ENCODE measurements at regions not wholly inside any gene's neighbourhood (a gene's known extent, or its start where the extent isn't known, plus 50 kb on each side); places are given as distances from the start of the nearest gene placed in this dataset.

GRCh38 chr15:37517191-37517895, 417.0 kb upstream of the MEIS2 start:
- in situ Hi-C loops (cut with HindIII; ENCODE audit: low pct_unique_long_range_greater_than_20kb, low sequenced_read_pairs), result no loop called here
- no peak for ATAC-seq

DNA sequence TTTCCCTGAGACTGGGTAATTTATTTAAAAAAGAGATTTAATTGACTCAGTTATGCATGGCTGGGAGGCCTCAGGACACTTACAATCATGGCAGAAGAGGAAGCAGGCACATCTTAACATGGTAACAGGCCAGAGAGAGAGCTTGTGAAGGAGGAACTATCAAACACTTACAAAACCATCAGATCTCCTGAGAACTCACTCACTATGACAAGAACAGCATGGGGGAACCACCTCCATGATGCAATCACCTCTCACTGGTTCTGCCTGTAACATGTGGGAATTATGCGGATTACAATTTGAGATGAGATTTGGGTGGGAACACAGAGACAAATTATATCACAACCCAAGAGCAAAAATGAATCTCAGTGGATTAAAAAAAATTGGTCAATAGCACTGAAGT, 416.0 kb upstream of the TMCO5A start:
- in situ Hi-C loops (cut with HindIII; ENCODE audit: low pct_unique_long_range_greater_than_20kb, low sequenced_read_pairs) (no loop called here), intact Hi-C loops (cut with micrococcal nuclease; ENCODE audit: unreplicated experiment) (no loop called here)
- no TSS peak for BruUV-seq (replicated peaks)
- ChIA-PET CTCF (no interaction called here), POLR2A (no interaction called here)
- no peak for TF ChIP-seq POLR2AphosphoS5 (IDR thresholded peaks at IDR 0.05; ENCODE audit: low read depth, low read length)
- TF ChIP-seq, protein P1, sequence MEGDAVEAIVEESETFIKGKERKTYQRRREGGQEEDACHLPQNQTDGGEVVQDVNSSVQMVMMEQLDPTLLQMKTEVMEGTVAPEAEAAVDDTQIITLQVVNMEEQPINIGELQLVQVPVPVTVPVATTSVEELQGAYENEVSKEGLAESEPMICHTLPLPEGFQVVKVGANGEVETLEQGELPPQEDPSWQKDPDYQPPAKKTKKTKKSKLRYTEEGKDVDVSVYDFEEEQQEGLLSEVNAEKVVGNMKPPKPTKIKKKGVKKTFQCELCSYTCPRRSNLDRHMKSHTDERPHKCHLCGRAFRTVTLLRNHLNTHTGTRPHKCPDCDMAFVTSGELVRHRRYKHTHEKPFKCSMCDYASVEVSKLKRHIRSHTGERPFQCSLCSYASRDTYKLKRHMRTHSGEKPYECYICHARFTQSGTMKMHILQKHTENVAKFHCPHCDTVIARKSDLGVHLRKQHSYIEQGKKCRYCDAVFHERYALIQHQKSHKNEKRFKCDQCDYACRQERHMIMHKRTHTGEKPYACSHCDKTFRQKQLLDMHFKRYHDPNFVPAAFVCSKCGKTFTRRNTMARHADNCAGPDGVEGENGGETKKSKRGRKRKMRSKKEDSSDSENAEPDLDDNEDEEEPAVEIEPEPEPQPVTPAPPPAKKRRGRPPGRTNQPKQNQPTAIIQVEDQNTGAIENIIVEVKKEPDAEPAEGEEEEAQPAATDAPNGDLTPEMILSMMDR (IDR thresholded peaks at IDR 0.05), result no peak
- TF ChIP-seq SIN3A (IDR thresholded peaks at IDR 0.05; ENCODE audit: borderline replicate concordance, insufficient read depth, low read depth, low read length), result no peak
- TF ChIP-seq TCF7L2 (IDR thresholded peaks at IDR 0.05; ENCODE audit: low read depth, low read length), result no peak
- no peak for TF ChIP-seq REST (IDR thresholded peaks at IDR 0.05; ENCODE audit: insufficient read depth in 1 of 2, low read depth in 2 of 2, low read length in 1 of 2)
- Histone ChIP-seq H3K4me1 (ENCODE audit: control insufficient read depth, insufficient read depth, low read length) (no peaks in the 10 kb centered on the region), H3K36me3 (ENCODE audit: control insufficient read depth, insufficient read depth, low read length) (no peaks in the 10 kb centered on the region), H3K27me3 (ENCODE audit: control insufficient read depth, insufficient read depth, low read length) (no peaks in the 10 kb centered on the region), H3K9me3 (ENCODE audit: control insufficient read depth, insufficient read depth, low read depth, low read length) (no peaks in the 10 kb centered on the region), H3K4me3 (ENCODE audit: low read depth in 2 of 2, low read length in 2 of 2) (no peak overlapping the region), H3K27ac (ENCODE audit: low read length) (no peak overlapping the region)
- no peak for ATAC-seq
- no peak for DNase-seq (ENCODE audit: low read depth, low spot score)

More at GRCh38 chr15:37517191-37517895, 417.0 kb upstream of the MEIS2 start:
- ChIA-PET POLR2A (no interaction called here), CTCF (no interaction called here)
- H3K4me1 ChIP-seq (ENCODE audit: control insufficient read depth, insufficient read depth, low read length), result no peaks in the 10 kb centered on the region
- no peak overlapping the region for H3K4me3 ChIP-seq (ENCODE audit: low read depth in 2 of 2, low read length in 2 of 2)
- no peaks in the 10 kb centered on the region for H3K36me3 ChIP-seq (ENCODE audit: control insufficient read depth, insufficient read depth, low read length)
- intact Hi-C loops (cut with micrococcal nuclease; ENCODE audit: unreplicated experiment), result no loop called here
- H3K9me3 ChIP-seq (ENCODE audit: control insufficient read depth, insufficient read depth, low read depth, low read length), result no peaks in the 10 kb centered on the region
- DNase-seq (ENCODE audit: low read depth, low spot score), result no peak
- no peaks in the 10 kb centered on the region for H3K27me3 ChIP-seq (ENCODE audit: control insufficient read depth, insufficient read depth, low read length)
- H3K27ac ChIP-seq (ENCODE audit: low read length), result no peak overlapping the region
- TF ChIP-seq, protein P1 (IDR thresholded peaks at IDR 0.05), result no peak
- TF ChIP-seq REST (IDR thresholded peaks at IDR 0.05; ENCODE audit: insufficient read depth in 1 of 2, low read depth in 2 of 2, low read length in 1 of 2), result no peak
- TF ChIP-seq POLR2AphosphoS5 (IDR thresholded peaks at IDR 0.05; ENCODE audit: low read depth, low read length), result no peak
- TF ChIP-seq TCF7L2 (IDR thresholded peaks at IDR 0.05; ENCODE audit: low read depth, low read length), result no peak
- no peak for TF ChIP-seq SIN3A (IDR thresholded peaks at IDR 0.05; ENCODE audit: borderline replicate concordance, insufficient read depth, low read depth, low read length)
- BruUV-seq (replicated peaks), result no TSS peak

All from Panc1 (cell line).